H1 (cell line): ENCODE measurements at regions not wholly inside any gene's neighbourhood (a gene's known extent, or its start where the extent isn't known, plus 50 kb on each side); places are given as distances from the start of the nearest gene placed in this dataset.

ENCODE experiments used
- CTCF ChIA-PET: fragments of 300-600 bp; sonication (Branson Sonifier 250); formaldehyde crosslinking; loops from one replicate; lab custom pipeline; 2021; ENCODE audit not compliant: partially characterized antibody; lab: Charles Lee
- POLR2A ChIA-PET: fragments of 300-600 bp; sonication (Branson Sonifier 250); formaldehyde crosslinking; loops from one replicate; lab custom pipeline; 2021; ENCODE audit warnings: inconsistent platforms; ENCODE audit not compliant: partially characterized antibody; lab: Charles Lee
- DNase-seq, 2 experiments: peaks; one replicate each; pipeline versions ENCODE4 v3.0.0 to v3.0.0-alpha.2; 2010 to 2022; ENCODE audit warnings: low spot score in 2 of 2, low read depth in 1 of 2, mixed read lengths in 1 of 2
- FAIRE-seq: peaks from 2 replicates; lab custom pipeline; 2011; peaks lifted over from hg19 to GRCh38; lab: Jason Lieb, UNC
- H2AFZ ChIP-seq: 2 replicates; pipeline ENCODE4 v1.8.1; 2012; ENCODE audit warnings: low read length, inconsistent platforms
- H2AK5ac ChIP-seq: 2 replicates; pipeline ENCODE4 v1.6.1; 2013; ENCODE audit warnings: low read depth, low read length
- H2BK120ac ChIP-seq: replicated peaks from 2 replicates; pipeline ENCODE3; 2013; ENCODE audit warnings: low read depth, low read length, inconsistent platforms
- H2BK12ac ChIP-seq: 2 replicates; pipeline ENCODE4 v1.6.1; 2013; ENCODE audit warnings: low read depth, low read length
- H2BK15ac ChIP-seq: 2 replicates; pipeline ENCODE4 v1.6.1; 2013; ENCODE audit warnings: low read length
- H2BK20ac ChIP-seq: 2 replicates; pipeline ENCODE4 v1.6.1; 2013; ENCODE audit warnings: low read length
- H2BK5ac ChIP-seq: 2 replicates; pipeline ENCODE4 v1.6.1; 2013; ENCODE audit warnings: low read depth, low read length
- H3K14ac ChIP-seq: 2 replicates; pipeline ENCODE4 v1.6.1; 2013; ENCODE audit warnings: inconsistent platforms; ENCODE audit not compliant: insufficient read length
- H3K18ac ChIP-seq: 2 replicates; pipeline ENCODE4 v1.6.1; 2013; ENCODE audit warnings: low read length; ENCODE audit errors: extremely low read depth
- H3K23ac ChIP-seq: 2 replicates; pipeline ENCODE4 v1.6.1; 2013; ENCODE audit warnings: inconsistent platforms; ENCODE audit not compliant: insufficient read length
- H3K23me2 ChIP-seq: 2 replicates; pipeline ENCODE4 v1.6.1; 2013; ENCODE audit warnings: low read depth, low read length
- H3K27ac ChIP-seq: 2 replicates; pipeline ENCODE4 v1.6.1; 2011; ENCODE audit warnings: low read depth, low read length, inconsistent platforms
- H3K27me3 ChIP-seq, 4 experiments: replicated peaks in 1 of 4; 1 replicate in 1 of 4; 2 replicates in 3 of 4; pipeline versions ENCODE4 v1.6.1 to v1.8.1; 2011 to 2013; ENCODE audit warnings: low read length in 3 of 4, mild to moderate bottlenecking in 3 of 4, inconsistent platforms in 2 of 4, mixed read lengths in 2 of 4, moderate library complexity in 1 of 4; ENCODE audit not compliant: control insufficient read depth in 3 of 4, insufficient read depth in 3 of 4; ENCODE audit errors: extremely low read depth in 1 of 4
- H3K36me3 ChIP-seq, 4 experiments: 2 replicates each; pipeline versions ENCODE4 v1.6.1 to v1.8.1; 2011 to 2013; ENCODE audit warnings: mild to moderate bottlenecking in 4 of 4, low read length in 3 of 4, moderate library complexity in 2 of 4, control low read depth in 1 of 4, inconsistent platforms in 1 of 4; ENCODE audit not compliant: insufficient read depth in 4 of 4, control insufficient read depth in 2 of 4
- H3K4ac ChIP-seq: replicated peaks from 2 replicates; pipeline ENCODE3; 2013; ENCODE audit warnings: low read length, low read depth, mixed read lengths, inconsistent platforms; ENCODE audit not compliant: insufficient read length
- H3K4me1 ChIP-seq, 4 experiments: replicated peaks in 1 of 4; 1 replicate in 1 of 4; 2 replicates in 3 of 4; pipeline versions ENCODE4 v1.6.1 to v1.8.1; 2011 to 2013; ENCODE audit warnings: low read length in 3 of 4, inconsistent platforms in 2 of 4, mixed read lengths in 1 of 4; ENCODE audit not compliant: insufficient read depth in 4 of 4, control insufficient read depth in 3 of 4
- H3K4me2 ChIP-seq, 2 experiments: 2 replicates each; pipeline versions ENCODE4 v1.6.1 to v1.8.1; 2011 to 2013; ENCODE audit warnings: low read depth in 2 of 2, low read length in 2 of 2, control low read depth in 1 of 2, inconsistent platforms in 1 of 2, mild to moderate bottlenecking in 1 of 2; ENCODE audit not compliant: insufficient read depth in 1 of 2
- H3K4me3 ChIP-seq, 4 experiments: fragments of 200-600, 300-600 bp in 1 of 4; sonication (generic), shearing (Covaris generic), sonication (Bioruptor Twin) in 1 of 4; 2 replicates each; pipeline versions ENCODE4 v1.5.1 to v1.8.1; 2011 to 2016; ENCODE audit warnings: low read length in 4 of 4, low read depth in 3 of 4, control low read depth in 2 of 4, inconsistent platforms in 2 of 4, mild to moderate bottlenecking in 2 of 4, mixed read lengths in 1 of 4, moderate library complexity in 1 of 4; ENCODE audit not compliant: insufficient read depth in 2 of 4; ENCODE audit errors: extremely low read depth in 1 of 4
- H3K56ac ChIP-seq: replicated peaks from 2 replicates; pipeline ENCODE3; 2013; ENCODE audit warnings: low read depth, mild to moderate bottlenecking, mixed read lengths, low read length, inconsistent platforms; ENCODE audit not compliant: insufficient read length
- H3K79me1 ChIP-seq: 2 replicates; pipeline ENCODE4 v1.6.1; 2013; ENCODE audit warnings: low read depth, low read length, control low read depth
- H3K79me2 ChIP-seq, 2 experiments: 2 replicates each; pipeline versions ENCODE4 v1.6.1 to v1.8.1; 2012 to 2013; ENCODE audit warnings: low read length in 2 of 2, mild to moderate bottlenecking in 2 of 2, inconsistent platforms in 1 of 2; ENCODE audit not compliant: insufficient read depth in 2 of 2, control insufficient read depth in 1 of 2
- H3K9ac ChIP-seq, 4 experiments: replicated peaks in 1 of 4; 1 replicate in 1 of 4; 2 replicates in 3 of 4; pipeline versions ENCODE4 v1.6.1 to v1.8.1; 2011 to 2013; ENCODE audit warnings: low read depth in 3 of 4, low read length in 3 of 4, control low read depth in 2 of 4, mild to moderate bottlenecking in 2 of 4, moderate library complexity in 2 of 4, inconsistent platforms in 1 of 4; ENCODE audit errors: extremely low read depth in 1 of 4
- H3K9me3 ChIP-seq, 2 experiments: 2 replicates each; pipeline versions ENCODE4 v1.6.1 to v1.8.1; 2012 to 2013; ENCODE audit warnings: mild to moderate bottlenecking in 2 of 2, moderate library complexity in 2 of 2, control low read depth in 1 of 2, inconsistent platforms in 1 of 2, low read depth in 1 of 2, low read length in 1 of 2, mixed read lengths in 1 of 2; ENCODE audit not compliant: insufficient read depth in 2 of 2
- H4K20me1 ChIP-seq, 2 experiments: replicated peaks in 1 of 2; 2 replicates each; pipeline versions ENCODE3 to v1.8.1; 2011 to 2013; ENCODE audit warnings: inconsistent platforms in 2 of 2, low read length in 2 of 2, mild to moderate bottlenecking in 1 of 2; ENCODE audit not compliant: insufficient read depth in 2 of 2, control insufficient read depth in 1 of 2
- H4K5ac ChIP-seq: 2 replicates; pipeline ENCODE4 v1.6.1; 2013; ENCODE audit warnings: low read length, low read depth, mixed read lengths, inconsistent platforms; ENCODE audit not compliant: insufficient read length
- H4K8ac ChIP-seq: 2 replicates; pipeline ENCODE4 v1.8.0; 2013; ENCODE audit warnings: mild to moderate bottlenecking, moderate library complexity, low read length, inconsistent platforms; ENCODE audit not compliant: insufficient read depth; ENCODE audit errors: extremely low read depth
- H4K91ac ChIP-seq: replicated peaks from 2 replicates; pipeline ENCODE3; 2013; ENCODE audit warnings: low read length, mixed read lengths, inconsistent platforms; ENCODE audit not compliant: insufficient read length
- KDM1A ChIP-seq: fragments of 200-600, 300-600 bp; sonication (generic); IDR thresholded peaks from 2 replicates; pipeline ENCODE4 v1.7.1; 2016; ENCODE audit warnings: mild to moderate bottlenecking, low read length, borderline replicate concordance
- POU5F1 ChIP-seq: IDR thresholded peaks from 2 replicates; pipeline ENCODE4 v1.6.1; 2011; ENCODE audit warnings: low read depth, mild to moderate bottlenecking, low read length, moderate library complexity
- RFX5 ChIP-seq: IDR thresholded peaks from 2 replicates; pipeline ENCODE4 v1.6.1; 2011; ENCODE audit warnings: low read depth, low read length, improper control_type of control experiment, borderline replicate concordance
- YY1 ChIP-seq: IDR thresholded peaks from 2 replicates; pipeline ENCODE4 v1.6.1; 2011; ENCODE audit warnings: low read depth, mild to moderate bottlenecking, low read length
- WGBS, 2 experiments: shearing (Covaris generic) in 1 of 2; methylation state at CpG; one replicate each; pipeline versions ENCODE4 v1.1.6 to v1.1.7; 2013 to 2015; ENCODE audit warnings: low lambda C conversion rate in 2 of 2, mixed read lengths in 2 of 2, inconsistent platforms in 1 of 2, low coverage in 1 of 2, missing lambda C conversion rate in 1 of 2; ENCODE audit not compliant: insufficient replicate concordance in 2 of 2, insufficient coverage in 1 of 2, insufficient read length in 1 of 2; ENCODE audit errors: extremely low coverage in 1 of 2, missing lambda C conversion rate in 1 of 2; 5-methylcytosine and 5-hydroxymethylcytosine counted together

DNA sequence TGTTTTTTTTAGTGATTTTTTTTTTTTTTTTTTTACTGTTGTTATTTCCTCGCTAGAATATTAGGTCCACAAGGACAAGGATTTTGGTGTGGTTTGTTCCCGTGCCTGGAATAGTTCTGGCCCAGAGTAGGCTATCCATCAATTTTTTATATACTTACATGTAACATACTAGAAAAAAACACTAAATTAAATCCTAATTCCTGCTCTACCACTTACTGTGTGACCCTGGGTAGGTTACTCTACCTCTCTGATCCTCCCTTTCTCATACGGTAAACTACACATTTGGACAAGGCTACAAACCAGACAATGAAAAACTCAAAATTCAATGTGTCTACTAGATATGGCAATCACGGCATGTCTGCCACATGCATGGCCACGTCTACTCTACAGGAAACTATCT is 141.3 kb upstream of the ABCA1 start:
- Histone ChIP-seq H3K23ac (no peak overlapping the region), H2BK15ac (0 out of 2 replicates have a peak overlapping the region, but pooled peaks have one; percentile 41), H3K23me2 (no peaks in the 10 kb centered on the region), H3K18ac (no peak overlapping the region), H4K20me1 (no peaks in the 10 kb centered on the region), H2BK120ac (no peak overlapping the region), H3K9ac (no peak overlapping the region), H3K36me3 (no peaks in the 10 kb centered on the region), H3K14ac (no peak overlapping the region), H3K79me1 (no peaks in the 10 kb centered on the region), H2BK12ac (no peak overlapping the region), H3K79me2 (no peaks in the 10 kb centered on the region), H3K9me3 (no peaks in the 10 kb centered on the region), H2BK20ac (no peak overlapping the region), H4K8ac (no peak overlapping the region), H3K4me3 (no peak overlapping the region), H2AFZ (no peak overlapping the region), H3K4me1 (peaks cover 0 to 3% (median under 1%) of the 10 kb centered on the region in 4 experiments; a peak in 3 of 7 replicates), H3K27ac (no peak overlapping the region), H4K91ac (no peak overlapping the region), H3K27me3 (no peaks in the 10 kb centered on the region), H3K4ac (no peak overlapping the region), H3K4me2 (no peak overlapping the region), H3K56ac (no peak overlapping the region), H2BK5ac (no peak overlapping the region), H2AK5ac (no peak overlapping the region), H4K5ac (no peak overlapping the region)
- TF ChIP-seq POU5F1 (no peak), YY1 (no peak), KDM1A (peak; percentile 47; the same call in 1 of the 2 replicates), RFX5 (no peak)
- DNase-seq (no peak), FAIRE-seq (no peak)
- ChIA-PET POLR2A (no interaction called here), CTCF (no interaction called here)
- WGBS, 2 experiments: 95% methylated on average over 5 of the region's 5 CpGs; no CpG with 5 or more reads in 1 of the 2 experiments
